GM18858 (cell line): ENCODE measurements at regions not wholly inside any gene's neighbourhood (a gene's known extent, or its start where the extent isn't known, plus 50 kb on each side); places are given as distances from the start of the nearest gene placed in this dataset.

ENCODE experiments used
- ATAC-seq: cut with Tn5 transposase; IDR thresholded peaks from one replicate; pipeline ENCODE4 v1.9.1; 2021; ENCODE audit not compliant: unreplicated experiment

- no peak for ATAC-seq
Observed at GRCh38 chr7:25863005-25863728, 288.8 kb upstream of the NFE2L3 start.

DNA sequence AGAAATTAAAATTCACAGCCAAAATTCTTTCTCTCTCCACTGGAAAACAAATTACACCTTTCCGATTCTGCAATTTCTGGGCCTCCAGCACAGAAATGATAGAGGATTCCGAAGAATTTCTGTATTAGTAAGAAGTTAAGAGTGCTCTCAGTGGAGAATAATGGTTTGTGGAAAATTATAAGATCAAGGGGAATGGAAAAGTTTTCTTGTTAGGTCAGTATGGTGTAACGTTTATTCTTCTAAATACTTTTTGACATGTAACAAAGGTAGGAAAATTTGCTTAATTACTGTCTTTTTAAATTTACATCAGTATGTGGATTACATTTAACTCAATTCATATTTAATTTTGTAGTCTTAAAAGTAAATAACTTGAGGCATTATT, 288.3 kb upstream of the NFE2L3 start:
- ATAC-seq = no peak

- ATAC-seq = no peak
Observed at GRCh38 chr7:25864511-25864910, 287.5 kb upstream of the NFE2L3 start.

DNA sequence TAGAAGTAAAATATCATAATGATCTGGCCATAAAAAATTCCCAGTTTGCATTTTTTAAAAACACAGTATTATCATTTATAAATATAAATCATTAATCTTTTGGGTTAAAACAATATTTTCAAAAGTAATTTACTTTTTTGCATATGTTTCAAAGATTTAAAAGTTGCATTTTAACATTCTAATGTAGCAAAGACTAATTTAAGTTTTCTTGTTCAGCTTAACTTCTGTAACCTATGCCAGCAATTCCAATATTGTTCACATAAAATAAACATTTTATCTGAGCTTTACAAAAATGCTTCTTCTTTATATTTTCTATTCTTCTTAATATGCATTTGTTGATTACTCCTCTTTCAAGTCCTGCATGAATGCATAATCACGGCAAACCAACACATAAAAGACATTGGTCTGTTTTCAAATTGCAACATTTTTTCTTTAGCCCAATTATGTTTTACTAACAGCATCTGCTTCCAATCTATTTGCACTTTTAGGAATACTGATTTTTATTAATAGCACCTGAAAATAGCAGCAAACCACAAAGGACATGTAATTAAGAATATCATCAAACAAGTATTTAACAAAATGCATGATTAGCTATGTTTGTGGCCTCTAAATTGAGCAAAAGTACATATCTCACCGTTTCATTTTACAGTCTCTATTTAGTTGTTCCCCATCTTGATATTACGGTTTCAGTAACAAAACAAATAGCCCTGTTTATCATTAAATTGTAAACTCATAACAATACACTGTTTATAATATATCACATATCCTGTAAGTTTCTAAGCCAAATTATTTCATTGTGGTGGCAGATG, 286.9 kb upstream of the NFE2L3 start:
- ATAC-seq = no peak

GRCh38 chr7:25868509-25868908, 283.5 kb upstream of the NFE2L3 start:
- ATAC-seq = no peak

DNA sequence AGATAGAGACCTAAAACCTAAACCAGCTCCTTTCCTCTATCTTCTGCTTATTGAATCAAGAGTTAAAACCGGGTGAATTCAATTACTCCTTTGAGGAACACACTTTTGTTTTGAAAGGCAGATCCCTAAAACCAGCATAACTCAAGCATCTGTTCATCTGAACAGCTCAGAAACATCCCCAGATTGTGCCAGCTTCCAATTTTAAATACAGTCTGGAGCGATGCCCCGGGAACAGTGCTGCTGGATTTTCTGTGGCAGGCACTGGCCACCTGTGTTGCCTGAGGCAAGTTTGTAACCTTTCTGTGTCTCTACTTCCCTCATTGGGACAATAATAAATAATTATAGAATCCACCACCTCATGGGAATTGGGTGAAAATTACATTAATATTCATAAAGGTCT, 281.4 kb upstream of the NFE2L3 start:
- ATAC-seq = no peak

- ATAC-seq = no peak
Observed at GRCh38 chr7:25876092-25876491, 275.9 kb upstream of the NFE2L3 start.

- ATAC-seq = no peak
Observed at GRCh38 chr7:25877802-25878789, 273.9 kb upstream of the NFE2L3 start.

DNA sequence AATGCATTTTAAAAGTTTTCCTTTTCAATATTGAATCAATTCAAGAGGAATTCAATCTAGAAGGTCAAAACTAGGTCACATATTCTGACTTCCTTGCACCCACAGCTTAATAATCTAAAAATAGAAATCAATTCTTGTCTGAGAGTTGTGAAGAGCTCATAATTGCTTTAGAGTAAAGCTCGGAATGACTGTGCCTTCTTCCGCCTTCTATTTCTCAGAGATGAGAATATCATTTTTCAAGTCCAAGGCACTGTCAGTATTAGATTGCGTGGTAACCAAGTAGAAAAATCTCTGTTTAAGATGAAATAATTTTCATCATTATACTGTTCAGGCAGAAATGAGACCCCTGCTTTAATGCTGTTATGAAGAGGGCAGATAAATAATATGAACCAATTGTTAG, 272.2 kb upstream of the NFE2L3 start:
- ATAC-seq = no peak

GRCh38 chr7:25881317-25882037, 270.5 kb upstream of the NFE2L3 start:
- ATAC-seq = no peak

- ATAC-seq = no peak
Observed at GRCh38 chr7:25882151-25882773, 269.7 kb upstream of the NFE2L3 start.

DNA sequence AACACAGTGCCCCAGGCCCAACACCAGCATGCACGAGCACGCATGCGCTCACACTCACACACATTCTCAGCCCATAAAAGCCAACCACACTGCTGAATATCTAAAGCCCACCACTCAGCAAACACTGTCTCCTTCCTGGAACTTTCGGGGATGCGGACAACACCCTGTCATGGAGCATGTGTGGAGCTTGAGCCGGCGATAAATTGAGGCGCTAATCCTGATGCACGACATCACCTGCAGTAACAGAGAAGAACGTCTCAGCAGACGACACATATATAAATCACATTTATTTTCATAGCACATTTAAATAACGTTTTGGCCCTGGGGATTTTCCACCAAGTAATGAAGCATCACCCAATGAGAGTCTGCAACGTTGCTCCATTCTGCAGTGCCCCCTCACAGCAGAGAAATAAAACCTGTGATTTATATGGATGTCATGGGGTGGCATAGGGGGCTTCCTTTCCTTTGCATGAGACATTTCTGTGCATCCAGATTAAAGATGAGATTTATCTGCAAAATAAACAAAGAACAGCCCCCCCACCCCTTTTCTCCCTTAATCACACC, 267.7 kb upstream of the NFE2L3 start:
- ATAC-seq = no peak

DNA sequence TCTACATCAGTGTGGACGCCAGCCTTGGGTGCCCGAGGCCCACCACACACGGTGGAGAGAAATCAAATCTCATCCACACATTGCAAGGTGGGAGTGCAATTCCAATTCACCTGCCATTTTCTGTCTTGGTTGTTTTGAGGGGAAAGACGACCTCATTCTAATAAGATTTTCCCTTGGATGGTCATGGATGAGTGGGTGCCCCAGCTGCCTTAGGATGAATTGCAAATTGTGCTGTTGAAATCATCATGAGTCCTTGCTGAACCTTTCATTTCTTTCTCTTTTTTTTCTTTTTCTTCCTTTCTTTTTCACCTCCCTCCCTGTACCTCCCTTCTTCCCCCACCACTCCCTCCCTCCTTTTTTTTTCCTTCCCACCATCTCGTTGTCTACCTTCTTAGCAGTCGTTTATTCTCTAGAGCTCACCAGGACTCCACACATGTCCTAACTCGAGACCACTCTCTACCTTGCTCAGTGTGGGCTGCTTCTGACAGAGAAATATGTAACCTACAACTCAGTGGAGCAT, 266.9 kb upstream of the NFE2L3 start:
- no peak for ATAC-seq

DNA sequence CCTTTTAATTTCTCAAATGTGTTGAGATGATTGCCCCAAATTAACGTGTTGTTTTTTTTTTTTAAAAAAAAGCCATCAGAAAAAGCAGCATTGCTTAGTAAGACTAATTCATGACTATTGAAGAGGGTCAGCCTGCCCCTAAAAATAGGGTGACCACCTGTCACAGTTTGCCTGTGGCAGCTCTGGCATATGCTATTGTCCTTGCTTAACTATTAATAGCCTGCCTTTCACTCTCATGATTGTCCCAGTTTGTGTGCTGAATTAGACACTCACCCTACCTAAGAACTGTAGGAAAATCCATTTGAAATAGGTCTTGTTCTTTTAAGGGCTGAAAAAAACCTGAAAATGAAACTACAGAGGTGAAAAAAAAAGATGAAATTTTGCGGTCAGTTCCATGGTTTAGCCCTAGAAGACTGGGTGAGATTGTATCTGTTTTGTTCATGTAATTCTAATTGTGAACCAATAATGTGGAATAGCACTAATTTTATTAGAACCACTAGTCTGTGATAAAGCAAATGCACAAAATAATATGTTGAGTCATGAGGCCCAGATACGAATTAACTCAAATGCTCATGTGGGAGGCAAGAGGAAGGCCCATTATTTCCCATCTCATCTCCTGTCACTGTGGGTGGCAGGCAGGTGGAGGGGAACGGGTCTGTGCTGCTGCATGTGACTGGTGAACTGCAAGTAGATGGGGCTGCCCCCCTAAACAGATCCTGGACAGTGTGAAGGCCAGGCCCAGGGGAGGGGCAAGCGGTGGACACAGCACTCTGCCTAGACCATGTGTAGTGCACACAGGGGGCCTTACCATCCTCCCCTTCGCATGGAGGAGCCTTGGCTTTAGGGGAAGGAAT, 265.4 kb upstream of the NFE2L3 start:
- ATAC-seq = no peak

GRCh38 chr7:25887266-25887665, 264.7 kb upstream of the NFE2L3 start:
- no peak for ATAC-seq

- no peak for ATAC-seq
Observed at GRCh38 chr7:25887795-25888559, 264.0 kb upstream of the NFE2L3 start.

- no peak for ATAC-seq
Observed at GRCh38 chr7:25889765-25890164, 262.2 kb upstream of the NFE2L3 start.

DNA sequence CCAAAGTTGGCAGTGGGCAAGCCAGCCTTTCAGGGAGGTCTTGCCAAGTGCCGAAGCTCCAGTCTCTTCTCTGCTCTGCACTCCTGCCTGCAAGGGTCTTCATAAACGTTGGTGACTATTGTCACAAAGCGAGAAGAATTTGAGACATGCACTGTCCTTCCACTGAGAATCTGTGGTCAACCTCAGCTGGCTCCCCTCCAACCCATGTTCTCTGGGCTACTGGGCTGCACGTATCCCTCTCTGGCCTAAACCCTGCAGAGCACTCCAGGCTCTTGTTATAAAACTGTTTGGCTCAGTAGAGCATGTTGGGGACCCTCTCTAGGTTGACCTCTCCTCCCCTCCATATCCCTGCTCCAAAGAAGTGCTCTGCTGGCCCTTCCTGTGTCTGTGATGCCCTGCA, 260.4 kb upstream of the NFE2L3 start:
- ATAC-seq = no peak
